Activated T-cell treated with anti-CD3 and anti-CD28 coated beads, Interleukin-2, amount 50 U/mL, for 72 hours (primary cell): ENCODE measurements at regions not wholly inside any gene's neighbourhood (a gene's known extent, or its start where the extent isn't known, plus 50 kb on each side); places are given as distances from the start of the nearest gene placed in this dataset.

ENCODE experiments used
- ATAC-seq, 2 donors: fragments of 150-1000 bp; cut with Tn5 transposase; replicated peaks in 1 of 2; 2 replicates each; pipeline ENCODE4 v1.10.0; 2021; ENCODE audit warnings: moderate library complexity in 2 of 2, mild to moderate bottlenecking in 1 of 2
- DNase-seq, 2 donors: peaks; one replicate each; pipeline ENCODE4 v3.0.0; 2021 to 2022; ENCODE audit warnings: mixed read lengths in 1 of 2
- H3K27ac Mint-ChIP-seq: one replicate; pipeline ENCODE4 v1.8.0; 2022; ENCODE audit warnings: mild to moderate bottlenecking, moderate library complexity, mixed read lengths
- H3K27me3 Mint-ChIP-seq: one replicate; pipeline ENCODE4 v1.8.0; 2022; ENCODE audit warnings: low read depth, mixed read lengths
- H3K36me3 Mint-ChIP-seq, 2 donors: one replicate each; pipeline ENCODE4 v1.8.0; 2022; ENCODE audit warnings: mixed read lengths in 2 of 2, mild to moderate bottlenecking in 1 of 2; ENCODE audit not compliant: insufficient read depth in 2 of 2
- H3K4me1 Mint-ChIP-seq: one replicate; pipeline ENCODE4 v1.8.0; 2022; ENCODE audit warnings: low read depth, mixed read lengths
- H3K4me3 Mint-ChIP-seq, 2 donors: one replicate each; pipeline ENCODE4 v1.8.0; 2022; ENCODE audit warnings: mild to moderate bottlenecking in 2 of 2, mixed read lengths in 2 of 2, moderate library complexity in 2 of 2
- H3K9me3 Mint-ChIP-seq, 2 donors: one replicate each; pipeline ENCODE4 v1.8.0; 2022; ENCODE audit warnings: mixed read lengths in 2 of 2

- no peaks in the 10 kb centered on the region for H3K36me3 Mint-ChIP-seq
- DNase-seq (no peak), ATAC-seq (no peak)
- no peaks in the 10 kb centered on the region for H3K27me3 Mint-ChIP-seq
- H3K4me3 Mint-ChIP-seq, result no peak overlapping the region
- no peaks in the 10 kb centered on the region for H3K9me3 Mint-ChIP-seq
- no peak overlapping the region for H3K27ac Mint-ChIP-seq
- no peaks in the 10 kb centered on the region for H3K4me1 Mint-ChIP-seq
Observed at GRCh38 chr1:194598098-194598497, 1411.7 kb upstream of the B3GALT2 start.

DNA sequence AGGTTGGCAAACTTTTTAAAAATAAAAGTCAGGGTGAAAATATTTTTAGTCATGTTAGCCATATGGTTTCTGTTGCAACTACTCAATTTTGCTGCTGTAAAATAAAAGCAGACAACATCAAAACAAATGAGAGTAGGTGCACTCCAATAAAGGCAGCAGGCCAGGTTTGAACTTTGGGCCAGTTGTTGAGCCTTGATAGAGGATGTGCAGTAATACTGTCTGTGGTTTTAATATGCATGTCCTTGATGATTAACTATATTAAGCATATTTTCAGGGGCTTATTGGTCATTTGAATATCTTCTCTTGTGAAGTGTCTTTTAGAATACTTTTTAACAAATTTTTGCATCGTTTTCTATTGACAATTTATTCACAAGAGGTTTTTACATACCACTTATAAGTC lies 1399.9 kb upstream of the B3GALT2 start:
- ATAC-seq (no peak), DNase-seq (no peak)
- no peaks in the 10 kb centered on the region for H3K36me3 Mint-ChIP-seq
- H3K4me3 Mint-ChIP-seq, result no peak overlapping the region
- no peaks in the 10 kb centered on the region for H3K27me3 Mint-ChIP-seq
- H3K9me3 Mint-ChIP-seq, result no peaks in the 10 kb centered on the region
- no peak overlapping the region for H3K27ac Mint-ChIP-seq
- H3K4me1 Mint-ChIP-seq, result no peaks in the 10 kb centered on the region

GRCh38 chr1:194584052-194584451 lies 1397.6 kb upstream of the B3GALT2 start:
- no peaks in the 10 kb centered on the region for H3K4me1 Mint-ChIP-seq
- DNase-seq (no peak), ATAC-seq (no peak)
- no peaks in the 10 kb centered on the region for H3K9me3 Mint-ChIP-seq
- no peak overlapping the region for H3K4me3 Mint-ChIP-seq
- no peaks in the 10 kb centered on the region for H3K36me3 Mint-ChIP-seq
- H3K27ac Mint-ChIP-seq, result no peak overlapping the region
- no peaks in the 10 kb centered on the region for H3K27me3 Mint-ChIP-seq

DNA sequence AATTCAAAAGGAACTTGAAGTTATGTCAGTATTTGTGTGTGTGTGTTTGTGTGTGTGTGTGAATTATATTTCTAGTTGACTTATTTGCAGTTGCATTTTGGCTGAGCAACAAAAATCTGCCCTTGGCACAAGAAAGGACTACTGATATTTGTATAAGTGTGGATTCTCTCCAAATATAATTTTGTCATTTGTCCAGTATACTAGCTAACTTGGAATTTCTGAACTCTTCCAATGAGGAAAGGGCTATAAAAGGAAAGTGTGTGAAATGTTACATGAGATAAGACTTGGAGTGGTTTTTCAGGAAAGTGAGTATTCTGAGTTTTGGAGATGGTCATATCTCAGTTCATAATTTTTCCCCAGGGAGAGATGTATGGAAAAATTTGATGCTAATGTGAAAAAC lies 1384.1 kb upstream of the B3GALT2 start:
- H3K27ac Mint-ChIP-seq, result no peak overlapping the region
- no peaks in the 10 kb centered on the region for H3K27me3 Mint-ChIP-seq
- peaks cover 0 to 2% of the 10 kb centered on the region in 2 donors for H3K9me3 Mint-ChIP-seq
- H3K36me3 Mint-ChIP-seq, result no peaks in the 10 kb centered on the region
- H3K4me1 Mint-ChIP-seq, result no peaks in the 10 kb centered on the region
- DNase-seq (no peak), ATAC-seq (no peak)
- H3K4me3 Mint-ChIP-seq, result no peak overlapping the region

GRCh38 chr1:194568610-194569009 lies 1382.2 kb upstream of the B3GALT2 start:
- no peak overlapping the region for H3K4me3 Mint-ChIP-seq
- H3K4me1 Mint-ChIP-seq, result no peaks in the 10 kb centered on the region
- H3K36me3 Mint-ChIP-seq, result no peaks in the 10 kb centered on the region
- no peak for ATAC-seq
- H3K27me3 Mint-ChIP-seq, result no peaks in the 10 kb centered on the region
- peaks cover 0 to 2% of the 10 kb centered on the region in 2 donors for H3K9me3 Mint-ChIP-seq
- no peak overlapping the region for H3K27ac Mint-ChIP-seq
- no peak for DNase-seq

- Mint-ChIP-seq H3K4me3 (no peak overlapping the region), H3K36me3 (peaks cover 0 to 2% of the 10 kb centered on the region in 2 donors), H3K4me1 (no peaks in the 10 kb centered on the region), H3K27me3 (no peaks in the 10 kb centered on the region), H3K27ac (no peak overlapping the region), H3K9me3 (peaks cover 0 to under 1% of the 10 kb centered on the region in 2 donors)
- no peak for DNase-seq
- ATAC-seq, result no peak
Observed at GRCh38 chr1:194548071-194548470, 1361.7 kb upstream of the B3GALT2 start.

- Mint-ChIP-seq H3K4me1 (no peaks in the 10 kb centered on the region), H3K36me3 (no peaks in the 10 kb centered on the region), H3K27me3 (no peaks in the 10 kb centered on the region), H3K9me3 (no peaks in the 10 kb centered on the region), H3K4me3 (no peak overlapping the region), H3K27ac (no peak overlapping the region)
- no peak for DNase-seq
- ATAC-seq, result no peak
Observed at GRCh38 chr1:194544012-194544411, 1357.6 kb upstream of the B3GALT2 start.

GRCh38 chr1:194538453-194538852 lies 1352.0 kb upstream of the B3GALT2 start:
- no peak overlapping the region for H3K4me3 Mint-ChIP-seq
- DNase-seq, result no peak
- no peaks in the 10 kb centered on the region for H3K36me3 Mint-ChIP-seq
- no peak overlapping the region for H3K27ac Mint-ChIP-seq
- no peaks in the 10 kb centered on the region for H3K9me3 Mint-ChIP-seq
- no peak for ATAC-seq
- H3K27me3 Mint-ChIP-seq, result peaks cover 17% of the 10 kb centered on the region
- H3K4me1 Mint-ChIP-seq, result no peaks in the 10 kb centered on the region

DNA sequence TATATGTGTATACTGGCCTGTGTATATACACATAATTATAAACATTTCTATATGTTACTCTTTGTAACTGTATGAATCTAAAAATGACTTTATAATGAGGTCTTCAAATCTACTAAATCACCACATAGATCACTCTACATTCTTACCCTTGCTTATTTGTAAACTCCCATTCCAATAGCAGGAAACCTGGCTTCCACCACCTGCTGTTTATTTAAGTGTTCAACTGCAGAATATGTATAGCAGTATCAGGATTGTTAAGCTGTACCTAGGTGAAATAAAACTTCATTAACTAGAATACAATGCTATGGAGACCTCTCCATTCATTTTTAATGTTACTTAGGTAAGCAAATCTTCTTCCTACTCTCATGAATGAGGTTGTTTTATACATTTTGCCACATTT lies 1351.1 kb upstream of the B3GALT2 start:
- Mint-ChIP-seq H3K36me3 (no peaks in the 10 kb centered on the region), H3K4me1 (no peaks in the 10 kb centered on the region), H3K9me3 (no peaks in the 10 kb centered on the region), H3K4me3 (no peak overlapping the region), H3K27ac (no peak overlapping the region), H3K27me3 (peaks cover 17% of the 10 kb centered on the region)
- ATAC-seq, result no peak
- no peak for DNase-seq

GRCh38 chr1:194535369-194535768 lies 1349.0 kb upstream of the B3GALT2 start:
- peaks cover 17% of the 10 kb centered on the region for H3K27me3 Mint-ChIP-seq
- H3K4me1 Mint-ChIP-seq, result no peaks in the 10 kb centered on the region
- H3K36me3 Mint-ChIP-seq, result no peaks in the 10 kb centered on the region
- DNase-seq, result no peak
- H3K9me3 Mint-ChIP-seq, result no peaks in the 10 kb centered on the region
- no peak for ATAC-seq
- no peak overlapping the region for H3K27ac Mint-ChIP-seq
- no peak overlapping the region for H3K4me3 Mint-ChIP-seq

DNA sequence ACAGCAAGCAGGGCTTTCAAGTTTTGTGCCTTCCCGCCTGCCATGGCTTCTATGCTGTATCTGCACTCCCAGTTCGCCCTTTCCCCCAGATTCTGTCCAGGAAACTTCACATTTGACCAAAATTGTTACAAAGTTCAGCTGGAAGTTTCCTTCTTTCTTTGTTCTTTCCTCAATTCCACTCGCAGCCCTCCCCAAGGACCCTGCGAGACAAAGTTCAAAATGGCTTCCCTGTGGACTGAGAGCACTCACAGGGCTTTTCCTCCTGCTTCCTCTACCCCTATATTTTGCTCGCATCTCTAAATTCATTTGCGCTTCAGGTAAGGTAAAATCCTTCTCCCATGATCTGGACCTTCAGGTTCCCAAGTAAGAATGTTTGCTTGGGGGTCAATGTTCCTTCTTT lies 1348.4 kb upstream of the B3GALT2 start:
- H3K27me3 Mint-ChIP-seq, result peaks cover 17% of the 10 kb centered on the region
- no peak for ATAC-seq
- no peak for DNase-seq
- H3K4me1 Mint-ChIP-seq, result no peaks in the 10 kb centered on the region
- H3K36me3 Mint-ChIP-seq, result no peaks in the 10 kb centered on the region
- H3K4me3 Mint-ChIP-seq, result no peak overlapping the region
- H3K9me3 Mint-ChIP-seq, result no peaks in the 10 kb centered on the region
- H3K27ac Mint-ChIP-seq, result no peak overlapping the region

DNA sequence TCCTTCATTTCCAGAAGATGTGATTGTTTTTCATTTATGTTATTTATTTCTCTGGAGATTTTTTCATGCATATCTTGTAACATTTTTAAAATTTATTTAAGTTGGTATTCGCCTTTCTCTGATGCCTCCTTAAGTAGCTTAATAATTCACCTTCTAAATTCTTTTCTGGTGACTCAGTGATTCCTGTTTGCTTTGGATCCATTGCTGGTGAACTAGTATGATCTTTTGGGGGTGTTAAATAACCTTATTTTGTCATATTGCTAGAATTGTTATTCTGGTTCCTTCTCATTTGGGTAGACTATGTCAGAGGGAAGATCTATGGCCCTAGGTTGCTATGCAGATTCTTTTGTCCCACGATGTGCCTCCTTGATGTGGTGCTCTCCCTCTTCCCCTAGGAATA lies 1347.2 kb upstream of the B3GALT2 start:
- H3K9me3 Mint-ChIP-seq, result no peaks in the 10 kb centered on the region
- no peaks in the 10 kb centered on the region for H3K36me3 Mint-ChIP-seq
- DNase-seq, result no peak
- no peak overlapping the region for H3K4me3 Mint-ChIP-seq
- no peak for ATAC-seq
- H3K27ac Mint-ChIP-seq, result no peak overlapping the region
- no peaks in the 10 kb centered on the region for H3K4me1 Mint-ChIP-seq
- H3K27me3 Mint-ChIP-seq, result peaks cover 17% of the 10 kb centered on the region

GRCh38 chr1:194517567-194517966 lies 1331.2 kb upstream of the B3GALT2 start:
- Mint-ChIP-seq H3K27ac (no peak overlapping the region), H3K27me3 (no peaks in the 10 kb centered on the region)
- no peak for DNase-seq

GRCh38 chr1:194515916-194516315 lies 1329.5 kb upstream of the B3GALT2 start:
- Mint-ChIP-seq H3K9me3 (peaks cover 0 to 1% of the 10 kb centered on the region in 2 donors), H3K4me3 (no peak overlapping the region), H3K27ac (no peak overlapping the region), H3K4me1 (no peaks in the 10 kb centered on the region), H3K27me3 (no peaks in the 10 kb centered on the region), H3K36me3 (no peaks in the 10 kb centered on the region)
- DNase-seq (no peak), ATAC-seq (no peak)

More at GRCh38 chr1:194517567-194517966, 1331.2 kb upstream of the B3GALT2 start:
- H3K4me3 Mint-ChIP-seq, result no peak overlapping the region
- H3K9me3 Mint-ChIP-seq, result no peaks in the 10 kb centered on the region
- no peaks in the 10 kb centered on the region for H3K36me3 Mint-ChIP-seq
- H3K4me1 Mint-ChIP-seq, result no peaks in the 10 kb centered on the region
- no peak for ATAC-seq
